ENCODE measurements at regions not wholly inside any gene's neighbourhood (a gene's known extent, or its start where the extent isn't known, plus 50 kb on each side); places are given as distances from the start of the nearest gene placed in this dataset.

GRCh38 chr7:114364151-114364550 lies 50.5 kb upstream of the FOXP2 start:
- TF ChIP-seq CTCF (IDR thresholded peaks at IDR 0.05), result no peak
- Mint-ChIP-seq H3K9me3 (ENCODE audit: low read depth) (peaks cover 2% of the 10 kb centered on the region), H3K27me3 (ENCODE audit: low read depth) (no peaks in the 10 kb centered on the region)

GRCh38 chr7:114363292-114363691 lies 51.3 kb upstream of the FOXP2 start:
- H3K4me3 Mint-ChIP-seq (ENCODE audit: unreplicated experiment), result no peak overlapping the region
- peaks cover 7% of the 10 kb centered on the region for H3K4me1 Mint-ChIP-seq (ENCODE audit: low read depth)
- TF ChIP-seq CTCF (IDR thresholded peaks at IDR 0.05), result no peak
- H3K27me3 Mint-ChIP-seq (ENCODE audit: low read depth), result no peaks in the 10 kb centered on the region
- H3K36me3 Mint-ChIP-seq (ENCODE audit: low read depth), result no peaks in the 10 kb centered on the region
- peaks cover 2% of the 10 kb centered on the region for H3K9me3 Mint-ChIP-seq (ENCODE audit: low read depth)
- H3K27ac Mint-ChIP-seq (ENCODE audit: unreplicated experiment), result no peak overlapping the region
- DNase-seq (ENCODE audit: low spot score), result no peak

More at GRCh38 chr7:114364151-114364550, 50.5 kb upstream of the FOXP2 start:
- no peak overlapping the region for H3K4me3 Mint-ChIP-seq (ENCODE audit: unreplicated experiment)
- no peak for DNase-seq (ENCODE audit: low spot score)
- H3K36me3 Mint-ChIP-seq (ENCODE audit: low read depth), result no peaks in the 10 kb centered on the region
- peaks cover 7% of the 10 kb centered on the region for H3K4me1 Mint-ChIP-seq (ENCODE audit: low read depth)
- no peak overlapping the region for H3K27ac Mint-ChIP-seq (ENCODE audit: unreplicated experiment)

DNA sequence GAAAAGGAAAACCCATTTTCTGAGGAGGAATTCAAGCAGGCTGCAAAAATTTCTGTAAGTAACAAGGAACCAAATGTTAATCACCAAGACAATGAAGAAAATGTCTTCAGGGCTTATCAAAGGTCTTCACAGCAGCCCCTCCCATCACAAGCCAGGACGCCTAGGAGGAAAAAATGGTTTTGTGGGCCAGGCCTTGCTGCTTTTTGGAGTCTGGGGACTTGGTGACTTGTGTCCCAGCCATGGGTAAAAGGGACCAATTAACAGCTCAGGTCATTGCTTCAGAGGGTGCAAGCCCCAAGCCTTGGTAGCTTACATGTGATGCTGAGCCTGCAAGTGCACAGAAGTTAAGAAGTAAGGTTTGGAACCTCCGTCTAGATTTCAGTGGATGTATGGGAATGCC lies 55.7 kb upstream of the FOXP2 start:
- no peak for DNase-seq (ENCODE audit: low spot score)
- Mint-ChIP-seq H3K27ac (ENCODE audit: unreplicated experiment) (no peak overlapping the region), H3K36me3 (ENCODE audit: low read depth) (no peaks in the 10 kb centered on the region), H3K9me3 (ENCODE audit: low read depth) (peaks cover 2% of the 10 kb centered on the region), H3K4me1 (ENCODE audit: low read depth) (peaks cover 13% of the 10 kb centered on the region), H3K27me3 (ENCODE audit: low read depth) (no peaks in the 10 kb centered on the region), H3K4me3 (ENCODE audit: unreplicated experiment) (no peak overlapping the region)
- TF ChIP-seq CTCF (IDR thresholded peaks at IDR 0.05), result no peak

- no peaks in the 10 kb centered on the region for H3K36me3 Mint-ChIP-seq (ENCODE audit: low read depth)
- H3K27ac Mint-ChIP-seq (ENCODE audit: unreplicated experiment), result no peak overlapping the region
- no peaks in the 10 kb centered on the region for H3K27me3 Mint-ChIP-seq (ENCODE audit: low read depth)
- TF ChIP-seq CTCF (IDR thresholded peaks at IDR 0.05), result no peak
- peaks cover 2% of the 10 kb centered on the region for H3K9me3 Mint-ChIP-seq (ENCODE audit: low read depth)
- peaks cover 5% of the 10 kb centered on the region for H3K4me1 Mint-ChIP-seq (ENCODE audit: low read depth)
- H3K4me3 Mint-ChIP-seq (ENCODE audit: unreplicated experiment), result no peak overlapping the region
- DNase-seq (ENCODE audit: low spot score), result no peak
Measured at GRCh38 chr7:114356133-114356532, 58.5 kb upstream of the FOXP2 start.

DNA sequence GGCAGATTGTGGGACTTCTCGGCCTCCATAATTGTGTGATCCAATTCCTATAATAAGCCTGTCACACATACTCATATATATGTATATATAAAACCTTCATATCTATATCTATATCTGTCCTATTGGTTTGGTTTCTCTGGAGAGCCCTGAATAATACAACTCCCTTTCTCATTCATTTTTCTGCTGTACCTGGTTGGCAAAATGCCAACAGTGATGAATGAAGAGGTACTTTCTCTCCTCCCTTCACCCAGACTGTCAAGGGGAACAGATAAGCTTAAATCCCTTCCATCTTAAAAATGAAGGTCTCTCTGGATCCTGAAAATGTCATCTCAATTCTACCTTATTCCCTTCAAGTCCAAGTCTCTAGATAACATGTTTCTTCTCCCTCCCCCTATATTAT lies 60.3 kb upstream of the FOXP2 start:
- Mint-ChIP-seq H3K27me3 (ENCODE audit: low read depth) (no peaks in the 10 kb centered on the region), H3K9me3 (ENCODE audit: low read depth) (no peaks in the 10 kb centered on the region), H3K4me3 (ENCODE audit: unreplicated experiment) (no peak overlapping the region), H3K36me3 (ENCODE audit: low read depth) (no peaks in the 10 kb centered on the region), H3K27ac (ENCODE audit: unreplicated experiment) (no peak overlapping the region), H3K4me1 (ENCODE audit: low read depth) (peaks cover 5% of the 10 kb centered on the region)
- no peak for TF ChIP-seq CTCF (IDR thresholded peaks at IDR 0.05)
- DNase-seq (ENCODE audit: low spot score), result no peak

All from chondrocyte (in vitro differentiated cells).